Glomerular visceral epithelial cell (primary cell): ENCODE measurements at regions not wholly inside any gene's neighbourhood (a gene's known extent, or its start where the extent isn't known, plus 50 kb on each side); places are given as distances from the start of the nearest gene placed in this dataset.

Experiments used
- DNase-seq: peaks from one replicate; pipeline ENCODE4 v3.0.0-alpha.2; 2016; ENCODE audit errors: extremely low spot score

DNA sequence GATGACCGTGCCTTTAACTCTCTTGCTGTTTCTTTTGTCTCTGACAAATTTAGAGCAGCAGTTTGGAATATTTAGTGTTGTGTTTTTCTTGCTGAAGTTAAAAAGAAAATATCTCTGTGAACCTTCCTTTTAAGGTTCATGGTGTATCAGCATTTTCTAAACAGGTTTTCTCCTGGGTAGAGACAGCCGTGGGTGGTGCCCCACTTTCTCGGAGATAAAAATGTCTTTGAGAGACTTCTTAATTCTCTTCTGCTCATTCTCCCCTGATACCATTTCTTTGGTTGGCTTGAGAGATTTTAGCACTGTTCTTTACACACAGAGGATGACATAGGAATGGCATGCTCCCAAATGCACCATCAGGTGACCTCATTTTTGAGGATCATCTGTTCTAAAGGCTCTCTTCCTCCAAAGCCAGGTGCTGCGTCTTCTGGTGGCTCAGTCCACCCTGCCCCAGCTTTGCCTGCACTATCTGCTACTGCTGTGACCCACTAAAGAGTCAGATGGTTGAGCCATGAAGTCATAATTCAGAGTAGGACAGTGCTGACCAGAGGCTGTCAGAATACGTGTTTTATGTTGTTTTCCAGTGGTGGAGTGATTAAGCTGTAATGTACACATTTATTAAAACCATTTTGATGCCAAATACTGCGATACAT, 90.3 kb upstream of the SLC10A2 start:
- no peak for DNase-seq

DNA sequence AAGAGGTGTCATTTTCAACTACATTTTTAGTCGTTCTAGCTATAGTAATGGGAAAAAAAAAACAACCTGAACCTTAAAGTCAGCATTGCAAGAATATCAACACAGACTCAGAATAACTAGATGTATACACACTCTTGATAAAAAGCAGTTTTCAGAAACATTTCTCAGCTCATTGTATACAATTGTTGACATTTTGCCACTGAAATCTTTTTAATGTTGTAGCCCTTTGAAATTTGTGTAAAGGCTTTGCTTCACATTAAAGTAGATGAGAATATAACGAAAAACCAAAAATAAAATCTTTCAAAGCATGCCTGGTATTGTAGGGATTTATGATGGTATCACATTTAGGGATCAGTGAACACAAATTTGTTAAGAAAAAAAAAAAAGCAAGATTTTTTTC, 87.2 kb upstream of the SLC10A2 start:
- no peak for DNase-seq

DNA sequence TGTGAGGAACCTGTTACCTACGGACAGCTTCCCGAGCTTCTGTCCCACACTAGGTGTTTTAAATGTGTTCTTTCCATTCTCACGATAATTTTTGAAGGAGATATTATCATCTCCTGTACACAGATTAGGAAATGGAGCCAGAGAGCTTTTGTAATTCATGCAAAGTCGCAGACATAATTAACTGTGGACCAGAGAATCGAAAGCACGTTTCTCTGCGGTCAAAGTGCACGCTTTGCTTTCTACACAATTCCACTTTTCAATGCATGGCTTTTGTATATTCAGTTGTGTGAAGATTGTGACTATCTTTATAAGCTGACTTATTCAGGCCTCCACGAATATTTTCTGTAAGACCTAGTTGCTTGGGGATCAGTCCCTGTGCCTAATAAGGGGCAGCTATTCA, 81.7 kb upstream of the SLC10A2 start:
- no peak for DNase-seq

DNA sequence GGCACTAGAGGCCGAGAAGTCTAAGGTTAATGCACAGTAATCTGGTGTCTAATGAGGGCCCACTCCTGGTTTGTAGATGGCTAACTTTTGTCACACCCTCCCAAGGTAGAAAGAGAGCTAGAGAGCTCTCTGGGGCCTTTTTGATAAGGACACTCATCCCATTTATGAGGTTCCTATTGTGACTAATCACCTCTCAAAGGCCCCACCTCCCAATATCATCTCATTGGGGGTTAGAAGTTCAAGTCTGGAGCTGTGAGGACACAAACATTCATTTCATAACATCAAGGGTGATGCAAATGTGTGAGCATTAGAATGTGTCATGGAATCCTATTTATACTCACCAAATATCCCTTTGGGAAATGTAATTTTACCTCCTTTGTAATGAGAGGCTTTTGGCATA, 79.2 kb upstream of the SLC10A2 start:
- no peak for DNase-seq

DNA sequence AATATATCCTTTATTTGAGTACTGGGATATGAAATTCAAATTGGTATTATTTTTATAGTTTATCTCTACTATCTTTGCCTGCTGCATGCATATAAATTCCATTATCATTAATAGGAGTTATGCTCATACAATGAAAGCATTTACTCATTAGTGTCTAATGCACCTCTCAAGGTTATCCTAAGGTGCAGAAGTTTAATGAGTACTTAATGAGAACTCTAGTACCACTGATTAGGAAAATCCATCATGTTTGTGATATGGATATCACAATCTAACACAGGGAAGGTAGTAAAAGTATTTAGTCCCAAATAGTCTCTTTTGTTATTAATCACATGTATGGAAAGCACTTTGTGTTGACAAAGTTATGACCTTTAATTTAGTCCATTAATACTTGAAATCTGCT, 77.2 kb upstream of the SLC10A2 start:
- no peak for DNase-seq

DNA sequence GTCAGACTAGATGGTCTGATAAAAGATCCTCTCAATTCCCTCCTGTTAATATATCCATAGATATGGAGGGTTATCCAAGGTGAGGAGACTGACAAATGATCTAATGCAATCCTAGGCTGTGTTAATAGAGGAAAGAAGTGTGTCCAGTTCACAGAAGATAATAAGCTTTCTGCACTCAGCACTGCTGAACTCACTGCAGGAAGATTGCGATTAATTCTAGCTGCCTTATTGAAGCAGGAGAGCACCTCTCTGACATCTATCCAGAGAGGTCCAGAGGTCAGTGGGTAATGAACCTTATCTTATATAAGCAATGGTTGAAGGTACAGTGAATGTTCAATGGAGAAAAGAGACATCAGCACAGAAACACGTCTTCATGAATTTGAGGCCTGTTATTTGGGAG, 75.9 kb upstream of the SLC10A2 start:
- DNase-seq = no peak

DNA sequence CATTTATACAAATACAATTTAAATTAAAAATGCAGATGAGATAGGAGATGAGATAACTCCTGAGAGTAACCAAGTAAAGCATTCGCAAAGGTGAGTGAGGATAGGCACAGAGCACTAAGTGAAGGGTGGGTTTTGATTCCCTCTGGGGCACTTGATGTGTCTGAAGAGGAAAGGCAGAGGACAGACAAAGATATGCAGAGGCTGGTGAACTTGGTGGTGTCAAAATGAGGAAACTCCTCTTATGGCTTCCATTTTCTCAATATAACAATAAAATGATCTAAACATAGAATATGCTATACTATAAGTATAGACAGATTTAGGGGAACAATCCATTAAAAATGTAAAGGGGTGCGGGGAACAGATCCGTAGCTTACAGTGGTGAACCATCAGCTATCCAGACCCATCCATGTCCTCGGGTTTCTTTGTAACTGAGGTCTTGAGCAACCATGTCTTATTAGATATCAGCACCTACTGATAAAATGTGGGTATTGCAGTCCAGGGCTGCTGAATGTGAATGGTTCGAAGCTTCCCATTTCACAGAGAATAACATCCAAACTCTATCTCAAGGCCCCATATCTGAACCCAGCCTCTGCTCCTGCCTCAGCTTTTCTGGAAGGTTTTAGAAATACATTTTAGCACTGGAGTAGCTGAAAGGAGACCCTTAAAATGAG, 73.9 kb upstream of the SLC10A2 start:
- DNase-seq = peak; percentile 28

DNA sequence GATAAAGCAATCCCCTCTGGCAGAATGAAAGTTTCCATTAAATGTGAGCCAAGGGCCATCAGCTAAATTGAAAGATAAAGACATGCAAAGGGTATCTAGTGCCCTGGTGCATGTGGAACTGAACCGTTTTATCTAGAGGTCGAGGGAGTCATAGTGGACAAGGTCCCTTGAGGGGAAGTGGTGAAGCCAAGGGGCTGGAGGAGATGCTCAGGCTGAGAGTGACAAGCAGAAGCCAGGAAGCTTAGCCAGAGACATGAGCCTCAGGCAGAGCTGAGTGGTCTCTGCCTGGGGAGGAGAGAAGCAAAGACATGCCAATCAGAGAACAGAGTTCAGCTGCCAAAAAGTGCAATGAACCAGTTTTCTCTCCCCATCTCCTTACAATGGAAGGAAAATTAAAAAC, 68.1 kb upstream of the SLC10A2 start:
- DNase-seq = no peak

DNA sequence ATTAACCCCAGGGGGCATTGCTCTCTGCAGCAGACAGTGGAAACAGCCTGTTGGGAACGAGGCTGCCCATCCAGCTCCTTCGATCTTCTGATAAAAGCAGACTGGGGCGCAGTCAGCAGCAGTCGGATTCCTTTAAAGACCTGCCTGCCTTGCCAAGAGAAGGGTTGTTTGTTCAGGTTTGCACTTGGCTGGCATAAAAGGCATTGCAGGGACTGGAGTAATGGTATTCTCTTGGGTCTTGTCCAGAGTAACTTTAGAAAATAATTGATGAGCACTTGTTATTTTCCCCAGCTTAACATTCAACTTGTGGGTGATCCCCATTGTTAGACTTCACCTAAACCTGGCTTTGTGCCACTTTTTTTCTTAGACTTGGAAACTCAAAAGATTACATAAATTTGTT, 67.3 kb upstream of the SLC10A2 start:
- DNase-seq = no peak

DNA sequence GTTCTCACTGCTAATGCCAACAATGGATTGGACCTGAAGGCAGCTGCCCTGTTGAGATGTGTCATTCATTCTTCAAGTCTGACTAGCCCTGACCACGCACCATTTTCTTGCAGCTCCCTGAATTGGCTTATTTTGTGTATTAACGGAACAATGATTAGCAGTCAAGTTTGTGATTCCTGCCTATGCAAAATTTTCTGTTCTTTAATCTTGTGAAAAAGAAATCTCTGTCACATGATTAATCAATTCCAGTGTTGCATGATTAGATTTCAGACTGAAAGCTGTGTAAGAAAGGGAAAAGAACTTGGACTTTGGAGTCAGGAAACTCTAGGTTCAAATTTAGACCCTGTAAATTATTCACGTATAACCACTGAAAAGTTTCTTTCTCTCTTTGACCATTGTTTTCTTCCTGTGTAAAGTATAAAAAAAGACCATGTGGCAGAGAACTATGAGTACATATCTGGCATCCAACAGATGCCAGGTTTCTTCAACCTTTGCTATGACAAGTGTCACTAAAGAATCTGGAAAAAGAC, 64.5 kb upstream of the SLC10A2 start:
- DNase-seq = peak; percentile 36

DNA sequence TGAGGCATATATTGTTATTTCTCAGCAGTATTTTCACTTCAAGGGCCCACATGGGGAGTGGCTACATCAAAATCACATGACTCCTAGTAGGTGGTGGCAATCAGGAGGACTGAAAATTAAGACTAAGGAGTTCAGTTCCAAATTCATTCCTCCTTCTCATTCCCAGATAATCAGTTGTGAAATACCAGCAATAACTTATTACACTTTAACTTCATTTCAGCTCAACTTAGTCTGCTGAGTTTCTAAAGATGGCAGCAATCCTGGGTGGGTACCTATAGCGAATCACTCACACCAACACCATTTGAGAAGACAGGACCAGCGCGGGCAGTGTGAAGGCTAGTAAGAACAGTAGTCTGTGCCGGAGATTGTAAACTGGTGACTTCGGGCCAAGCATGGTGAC, 63.9 kb upstream of the SLC10A2 start:
- no peak for DNase-seq
